Stimulated activated naive CD8-positive, alpha-beta T cell treated with anti-CD3 and anti-CD28 coated beads, Interleukin-15, amount 100 ng/mL, for 72 hours (primary cell): ENCODE measurements at regions not wholly inside any gene's neighbourhood (a gene's known extent, or its start where the extent isn't known, plus 50 kb on each side); places are given as distances from the start of the nearest gene placed in this dataset.
"Not testable (repeated sequence)": the region's sequence is repeated elsewhere in the genome, so short reads cannot be mapped to it uniquely, and the experiment has no call there.

ENCODE experiments used
- ATAC-seq: fragments of 150-1000 bp; cut with Tn5 transposase; 2 replicates; pipeline ENCODE4 v1.10.0; 2021; ENCODE audit warnings: mild to moderate bottlenecking, moderate library complexity
- DNase-seq, 2 donors: peaks; one replicate each; pipeline ENCODE4 v3.0.0; 2021 to 2022
- H3K27ac Mint-ChIP-seq, 2 donors: one replicate each; pipeline ENCODE4 v1.8.0; 2022; ENCODE audit warnings: mild to moderate bottlenecking in 2 of 2, mixed read lengths in 2 of 2, moderate library complexity in 2 of 2
- H3K27me3 Mint-ChIP-seq: one replicate; pipeline ENCODE4 v1.8.0; 2022; ENCODE audit warnings: mixed read lengths
- H3K4me1 Mint-ChIP-seq: one replicate; pipeline ENCODE4 v1.8.0; 2022; ENCODE audit warnings: mild to moderate bottlenecking, mixed read lengths
- H3K4me3 Mint-ChIP-seq, 2 donors: one replicate each; pipeline ENCODE4 v1.8.0; 2022; ENCODE audit warnings: mild to moderate bottlenecking in 2 of 2, mixed read lengths in 2 of 2, moderate library complexity in 1 of 2
- H3K9me3 Mint-ChIP-seq, 2 donors: one replicate each; pipeline ENCODE4 v1.8.0; 2022; ENCODE audit warnings: mixed read lengths in 2 of 2

- no peak overlapping the region for H3K27ac Mint-ChIP-seq
- no peak overlapping the region for H3K4me3 Mint-ChIP-seq
- H3K9me3 Mint-ChIP-seq: no peaks in the 10 kb centered on the region
- no peak for ATAC-seq
- DNase-seq: no peak
- H3K27me3 Mint-ChIP-seq: no peaks in the 10 kb centered on the region
- no peaks in the 10 kb centered on the region for H3K4me1 Mint-ChIP-seq
Observed at GRCh38 chr13:94811753-94812152, 99.4 kb upstream of the SOX21 start.

- ATAC-seq (no peak), DNase-seq (no peak)
- H3K27me3 Mint-ChIP-seq: peaks cover 8% of the 10 kb centered on the region
- no peaks in the 10 kb centered on the region for H3K4me1 Mint-ChIP-seq
- no peak overlapping the region for H3K27ac Mint-ChIP-seq
- H3K4me3 Mint-ChIP-seq: no peak overlapping the region
- no peaks in the 10 kb centered on the region for H3K9me3 Mint-ChIP-seq
Observed at GRCh38 chr13:94800423-94800822, 88.1 kb upstream of the SOX21 start.

GRCh38 chr13:94799299-94799698, 87.0 kb upstream of the SOX21 start:
- ATAC-seq (no peak), DNase-seq (no peak)
- no peak overlapping the region for H3K27ac Mint-ChIP-seq
- H3K4me3 Mint-ChIP-seq: no peak overlapping the region
- no peaks in the 10 kb centered on the region for H3K4me1 Mint-ChIP-seq
- no peaks in the 10 kb centered on the region for H3K9me3 Mint-ChIP-seq
- peaks cover 5% of the 10 kb centered on the region for H3K27me3 Mint-ChIP-seq

- H3K27ac Mint-ChIP-seq: no peak overlapping the region
- DNase-seq: no peak
- no peak overlapping the region for H3K4me3 Mint-ChIP-seq
- no peaks in the 10 kb centered on the region for H3K27me3 Mint-ChIP-seq
- ATAC-seq: no peak
- no peaks in the 10 kb centered on the region for H3K4me1 Mint-ChIP-seq
- no peaks in the 10 kb centered on the region for H3K9me3 Mint-ChIP-seq
Observed at GRCh38 chr13:94798738-94799137, 86.4 kb upstream of the SOX21 start.

- H3K9me3 Mint-ChIP-seq: no peaks in the 10 kb centered on the region
- H3K27ac Mint-ChIP-seq: no peak overlapping the region
- H3K27me3 Mint-ChIP-seq: no peaks in the 10 kb centered on the region
- ATAC-seq (no peak), DNase-seq (no peak)
- H3K4me3 Mint-ChIP-seq: no peak overlapping the region
- no peaks in the 10 kb centered on the region for H3K4me1 Mint-ChIP-seq
Observed at GRCh38 chr13:94795292-94795691, 82.9 kb upstream of the SOX21 start.

GRCh38 chr13:94786246-94786645, 73.9 kb upstream of the SOX21 start:
- not testable (repeated sequence) for H3K4me1 Mint-ChIP-seq, ATAC-seq, H3K27ac Mint-ChIP-seq

GRCh38 chr13:94784066-94784465, 71.7 kb upstream of the SOX21 start:
- ATAC-seq: no peak
- peaks cover 0 to 13% of the 10 kb centered on the region in 2 donors for H3K9me3 Mint-ChIP-seq
- H3K27ac Mint-ChIP-seq: no peak overlapping the region
- no peak for DNase-seq
- no peaks in the 10 kb centered on the region for H3K27me3 Mint-ChIP-seq
- no peak overlapping the region for H3K4me3 Mint-ChIP-seq
- no peaks in the 10 kb centered on the region for H3K4me1 Mint-ChIP-seq

More at GRCh38 chr13:94786246-94786645, 73.9 kb upstream of the SOX21 start:
- not testable (repeated sequence) for H3K4me3 Mint-ChIP-seq, H3K27me3 Mint-ChIP-seq, DNase-seq
- H3K9me3 Mint-ChIP-seq: peaks cover 0 to 13% of the 10 kb centered on the region in 2 donors

GRCh38 chr13:94783489-94783888, 71.1 kb upstream of the SOX21 start:
- H3K9me3 Mint-ChIP-seq: peaks cover 0 to 13% of the 10 kb centered on the region in 2 donors
- no peak overlapping the region for H3K27ac Mint-ChIP-seq
- H3K4me1 Mint-ChIP-seq: no peaks in the 10 kb centered on the region
- no peak overlapping the region for H3K4me3 Mint-ChIP-seq
- DNase-seq (no peak), ATAC-seq (no peak)
- H3K27me3 Mint-ChIP-seq: no peaks in the 10 kb centered on the region

- H3K9me3 Mint-ChIP-seq: peaks cover 0 to 13% of the 10 kb centered on the region in 2 donors
- ATAC-seq: no peak
- no peak overlapping the region for H3K27ac Mint-ChIP-seq
- no peaks in the 10 kb centered on the region for H3K27me3 Mint-ChIP-seq
- H3K4me3 Mint-ChIP-seq: no peak overlapping the region
- no peak for DNase-seq
- H3K4me1 Mint-ChIP-seq: no peaks in the 10 kb centered on the region
Observed at GRCh38 chr13:94780421-94780820, 68.1 kb upstream of the SOX21 start.

- DNase-seq (no peak), ATAC-seq (no peak)
- no peaks in the 10 kb centered on the region for H3K4me1 Mint-ChIP-seq
- peaks cover 0 to 13% of the 10 kb centered on the region in 2 donors for H3K9me3 Mint-ChIP-seq
- no peak overlapping the region for H3K27ac Mint-ChIP-seq
- H3K27me3 Mint-ChIP-seq: no peaks in the 10 kb centered on the region
- H3K4me3 Mint-ChIP-seq: no peak overlapping the region
Observed at GRCh38 chr13:94778986-94779385, 66.6 kb upstream of the SOX21 start.

- peaks cover 0 to 13% of the 10 kb centered on the region in 2 donors for H3K9me3 Mint-ChIP-seq
- DNase-seq: no peak
- H3K27ac Mint-ChIP-seq: no peak overlapping the region
- no peak for ATAC-seq
- H3K27me3 Mint-ChIP-seq: no peaks in the 10 kb centered on the region
- no peaks in the 10 kb centered on the region for H3K4me1 Mint-ChIP-seq
- no peak overlapping the region for H3K4me3 Mint-ChIP-seq
Observed at GRCh38 chr13:94778585-94778984, 66.2 kb upstream of the SOX21 start.

- Mint-ChIP-seq H3K27ac (no peak overlapping the region), H3K9me3 (no peaks in the 10 kb centered on the region), H3K4me3 (no peak overlapping the region), H3K27me3 (no peaks in the 10 kb centered on the region), H3K4me1 (no peaks in the 10 kb centered on the region)
- DNase-seq (no peak), ATAC-seq (no peak)
Observed at GRCh38 chr13:94776956-94777355, 64.6 kb upstream of the SOX21 start.

- Mint-ChIP-seq H3K27me3 (no peaks in the 10 kb centered on the region), H3K4me3 (no peak overlapping the region), H3K27ac (no peak overlapping the region), H3K9me3 (no peaks in the 10 kb centered on the region), H3K4me1 (no peaks in the 10 kb centered on the region)
- DNase-seq: no peak
- ATAC-seq: no peak
Observed at GRCh38 chr13:94776300-94776699, 64.0 kb upstream of the SOX21 start.

GRCh38 chr13:94765814-94766213, 53.5 kb upstream of the SOX21 start:
- Mint-ChIP-seq H3K4me3 (no peak overlapping the region), H3K9me3 (no peaks in the 10 kb centered on the region), H3K27me3 (peaks cover 43% of the 10 kb centered on the region), H3K4me1 (no peaks in the 10 kb centered on the region), H3K27ac (no peak overlapping the region)
- ATAC-seq (no peak), DNase-seq (no peak)

GRCh38 chr13:94764576-94765321, 52.4 kb upstream of the SOX21 start:
- DNase-seq (peak in 1 of 2 donors; percentile 19), ATAC-seq (peak; percentile 31)
- no peak overlapping the region for H3K27ac Mint-ChIP-seq
- H3K4me1 Mint-ChIP-seq: no peaks in the 10 kb centered on the region
- no peaks in the 10 kb centered on the region for H3K9me3 Mint-ChIP-seq
- H3K27me3 Mint-ChIP-seq: peaks cover 49% of the 10 kb centered on the region
- no peak overlapping the region for H3K4me3 Mint-ChIP-seq
